Stimulated activated naive CD4-positive, alpha-beta T cell treated with Interleukin-2 at 50 U/mL for 16 hours (primary cell): ENCODE measurements at regions not wholly inside any gene's neighbourhood (a gene's known extent, or its start where the extent isn't known, plus 50 kb on each side); places are given as distances from the start of the nearest gene placed in this dataset.
"Not testable (repeated sequence)": the region's sequence is repeated elsewhere in the genome, so short reads cannot be mapped to it uniquely, and the experiment has no call there.

Experiments
- DNase-seq: peaks from one replicate; lab custom pipeline; 2025; lab: John Stamatoyannopoulos, UW

DNA sequence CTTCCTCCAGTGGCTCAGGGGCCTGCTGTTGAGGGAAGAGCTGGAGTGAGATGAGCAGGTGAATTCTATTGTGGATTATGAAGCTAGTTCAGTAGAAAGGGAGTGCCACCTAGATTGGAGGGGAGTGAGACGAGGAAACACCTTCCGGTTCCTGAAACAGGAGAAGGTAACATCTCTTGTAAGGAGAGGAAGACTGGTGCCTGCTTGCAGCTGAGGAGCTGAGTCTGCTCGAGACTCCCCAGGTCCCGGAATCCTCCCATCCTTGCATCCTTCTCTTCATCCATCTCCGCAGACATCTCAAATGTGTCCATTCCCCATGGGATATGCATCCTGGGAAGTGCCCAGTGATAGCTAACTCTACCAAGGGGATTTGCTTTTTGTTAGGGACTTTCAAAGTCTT, 242.9 kb upstream of the ZFP64 start:
- no peak for DNase-seq

DNA sequence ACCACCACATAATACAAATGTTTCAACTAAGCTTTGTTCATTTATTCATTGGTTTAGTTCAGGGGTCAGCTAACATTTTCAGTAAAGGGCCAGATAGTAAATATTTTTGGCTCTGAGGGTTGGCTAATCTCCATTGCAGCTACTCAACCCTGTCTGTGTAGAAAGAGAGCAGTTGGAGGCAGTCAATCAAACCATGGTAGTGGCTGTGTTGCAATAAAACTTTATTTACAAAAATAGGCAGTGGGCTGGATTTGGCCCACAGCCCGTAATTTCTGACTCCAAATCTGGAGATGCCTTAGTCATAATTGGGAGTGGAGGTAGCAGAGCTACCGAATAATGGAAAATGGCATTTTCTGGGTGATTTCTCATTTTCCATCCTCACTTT, 242.5 kb upstream of the ZFP64 start:
- DNase-seq, result no peak

DNA sequence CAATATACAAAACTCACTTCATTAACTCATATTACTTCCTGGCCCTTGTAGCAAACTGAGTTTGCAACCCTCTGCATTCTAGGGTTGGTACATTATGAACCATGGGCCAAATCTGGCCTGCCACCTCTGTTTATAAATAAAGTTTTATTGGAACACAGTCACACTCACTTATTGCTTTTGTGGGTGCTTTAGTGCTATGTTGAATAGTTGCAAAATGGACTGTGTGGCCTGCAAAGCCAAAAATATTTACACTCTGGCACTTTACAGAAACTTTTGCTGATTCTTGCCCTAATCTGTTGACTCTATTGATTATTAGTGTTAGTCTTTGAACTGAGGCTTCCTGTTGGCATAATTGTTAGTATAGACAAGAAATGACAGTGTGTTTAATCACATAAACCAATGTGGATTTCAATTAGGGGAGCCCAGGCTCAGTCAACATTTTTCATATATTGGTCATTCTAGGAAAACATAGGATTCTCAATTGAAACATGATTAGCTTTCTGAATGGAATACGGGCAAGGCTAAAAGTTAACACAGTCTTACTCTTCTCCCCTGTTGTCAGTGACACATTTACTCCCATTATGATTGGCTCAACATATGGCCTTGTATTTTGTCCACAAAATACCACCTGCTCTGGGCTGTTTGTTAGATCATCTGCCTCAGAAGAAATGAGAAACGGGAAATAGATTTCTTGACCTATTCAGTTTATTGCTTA, 241.9 kb upstream of the ZFP64 start:
- DNase-seq, result no peak

DNA sequence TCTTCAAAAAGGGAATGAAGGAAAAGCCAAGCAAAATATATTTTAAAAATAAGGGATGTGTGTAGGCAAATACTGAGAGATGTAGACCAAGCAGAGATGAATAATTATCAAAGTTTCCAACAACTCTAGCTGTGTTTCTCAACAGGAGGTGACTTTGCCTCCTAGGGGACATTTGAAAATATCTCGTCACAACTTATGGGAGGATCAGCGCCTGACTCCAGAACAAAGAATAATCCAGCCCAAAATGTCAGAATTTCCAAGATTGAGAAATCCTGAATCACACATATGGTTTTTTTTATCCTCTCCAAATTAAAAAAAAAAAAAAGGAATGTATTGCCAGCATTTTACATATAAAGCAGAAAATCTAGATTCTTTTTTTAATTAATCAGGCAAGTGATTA, 241.2 kb upstream of the ZFP64 start:
- DNase-seq, result no peak

DNA sequence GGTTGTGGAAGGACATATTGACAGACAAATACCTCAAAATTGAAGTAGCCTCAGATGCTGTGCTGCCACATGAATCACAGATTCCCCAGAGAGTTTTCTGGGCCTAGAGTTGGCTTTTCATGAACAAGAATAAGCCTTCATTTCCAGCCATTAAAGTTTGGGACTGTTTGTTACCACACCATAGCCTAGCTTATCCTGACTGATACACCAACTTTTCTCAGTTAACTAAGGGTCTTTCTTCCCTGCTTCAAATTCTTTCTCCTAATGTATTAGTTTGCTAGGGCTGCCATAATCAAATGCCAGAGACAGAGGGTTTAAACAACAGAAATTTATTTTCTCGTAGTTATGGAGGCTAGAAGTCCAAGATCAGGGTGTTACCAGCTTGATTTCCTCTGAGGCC, 237.4 kb upstream of the ZFP64 start:
- no peak for DNase-seq

DNA sequence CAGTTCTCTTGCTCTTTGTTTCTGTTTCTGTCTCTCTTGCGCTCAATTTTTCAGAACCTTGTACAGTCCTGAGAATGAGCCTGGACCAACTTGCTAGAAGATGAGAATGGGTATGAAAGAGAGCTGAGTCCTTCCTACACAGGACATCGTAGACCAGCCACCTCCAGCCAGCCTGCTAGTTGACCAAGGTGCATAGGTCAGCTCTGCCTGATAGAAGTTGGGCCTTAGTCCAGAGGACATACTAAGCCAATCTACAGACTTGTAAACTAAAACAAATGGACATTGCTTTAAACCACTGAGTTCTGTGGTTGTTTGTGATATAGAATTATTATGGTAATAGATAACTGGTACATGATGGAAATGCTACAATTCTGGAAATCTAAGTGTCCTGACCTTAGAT, 236.4 kb upstream of the ZFP64 start:
- no peak for DNase-seq

DNA sequence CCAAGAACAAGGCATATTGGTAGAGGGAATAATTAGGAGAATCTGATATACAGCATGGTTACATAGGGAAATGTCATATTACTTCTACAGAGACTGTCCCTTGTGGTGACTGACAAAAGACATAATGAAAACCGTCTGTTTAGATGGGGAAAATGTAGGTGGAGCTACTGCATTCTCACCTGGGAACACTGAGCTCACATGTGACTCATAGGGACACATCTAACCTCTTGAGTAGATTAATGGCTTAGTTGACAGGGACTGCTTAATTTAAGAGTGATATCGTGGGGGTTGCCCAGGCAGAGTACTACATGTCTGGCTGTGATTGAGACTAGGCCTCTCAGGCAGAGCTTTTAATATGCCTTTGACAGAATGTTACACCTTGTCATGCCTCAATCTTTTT, 235.3 kb upstream of the ZFP64 start:
- DNase-seq, result no peak

DNA sequence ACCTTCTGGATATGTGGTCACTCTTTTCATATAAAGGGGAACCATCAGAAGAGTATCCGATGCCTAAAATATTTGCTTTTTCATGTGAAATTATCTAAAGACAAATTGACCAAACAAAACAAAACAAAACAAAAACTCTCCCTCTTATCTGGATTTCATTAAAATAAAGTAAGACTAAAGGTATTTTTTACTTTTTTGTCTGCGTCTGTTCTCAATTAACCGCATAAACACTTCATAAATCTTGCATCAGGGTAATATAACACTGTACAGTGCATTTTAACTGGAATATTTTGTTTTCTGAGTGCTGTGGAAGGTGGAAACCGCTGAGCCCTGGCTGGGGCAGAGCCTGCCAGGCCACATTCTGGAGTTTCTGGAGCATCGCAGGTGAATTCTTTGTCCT, 234.1 kb upstream of the ZFP64 start:
- no peak for DNase-seq

DNA sequence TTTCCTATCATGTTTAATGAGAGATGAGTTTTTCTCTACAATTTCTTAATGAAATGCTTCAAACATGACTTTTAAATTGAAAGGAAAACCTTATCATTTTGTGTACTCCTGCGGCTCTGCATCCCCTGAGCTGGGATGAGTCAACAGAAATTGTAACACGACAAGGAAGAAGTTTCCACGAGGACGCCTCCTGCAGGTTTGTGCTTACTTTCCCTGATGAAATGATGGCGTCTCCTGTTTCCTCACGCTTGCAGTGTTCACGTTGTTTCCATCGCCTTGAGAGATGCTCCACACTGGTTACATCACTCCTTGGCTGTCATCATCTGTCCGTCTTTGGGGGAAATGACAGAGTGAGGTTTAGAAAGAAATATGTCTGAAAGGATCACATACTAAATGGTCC, 233.7 kb upstream of the ZFP64 start:
- DNase-seq, result no peak

DNA sequence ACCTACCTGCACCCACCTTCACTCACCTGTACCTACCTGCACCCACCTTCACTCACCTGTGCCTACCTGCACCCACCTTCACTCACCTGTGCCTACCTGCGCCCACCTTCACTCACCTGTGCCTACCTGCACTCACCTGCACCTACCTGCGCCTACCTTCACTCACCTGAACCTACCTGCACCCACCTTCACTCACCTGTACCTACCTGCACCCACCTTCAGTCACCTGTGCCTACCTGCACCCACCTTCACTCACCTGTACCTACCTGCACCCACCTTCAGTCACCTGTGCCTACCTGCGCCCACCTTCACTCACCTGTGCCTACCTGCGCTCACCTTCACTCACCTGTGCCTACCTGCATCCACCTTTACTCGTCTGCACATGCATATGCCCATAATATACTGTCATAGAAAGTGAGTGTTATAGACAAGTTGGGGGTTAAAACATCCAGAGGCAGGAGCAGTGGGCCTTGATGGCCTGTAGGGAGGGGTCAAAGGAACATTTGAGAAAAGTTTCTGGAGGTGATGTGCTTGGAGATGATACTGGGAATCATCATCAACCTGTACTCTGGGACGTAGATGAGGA, 232.9 kb upstream of the ZFP64 start:
- not testable (repeated sequence) for DNase-seq

DNA sequence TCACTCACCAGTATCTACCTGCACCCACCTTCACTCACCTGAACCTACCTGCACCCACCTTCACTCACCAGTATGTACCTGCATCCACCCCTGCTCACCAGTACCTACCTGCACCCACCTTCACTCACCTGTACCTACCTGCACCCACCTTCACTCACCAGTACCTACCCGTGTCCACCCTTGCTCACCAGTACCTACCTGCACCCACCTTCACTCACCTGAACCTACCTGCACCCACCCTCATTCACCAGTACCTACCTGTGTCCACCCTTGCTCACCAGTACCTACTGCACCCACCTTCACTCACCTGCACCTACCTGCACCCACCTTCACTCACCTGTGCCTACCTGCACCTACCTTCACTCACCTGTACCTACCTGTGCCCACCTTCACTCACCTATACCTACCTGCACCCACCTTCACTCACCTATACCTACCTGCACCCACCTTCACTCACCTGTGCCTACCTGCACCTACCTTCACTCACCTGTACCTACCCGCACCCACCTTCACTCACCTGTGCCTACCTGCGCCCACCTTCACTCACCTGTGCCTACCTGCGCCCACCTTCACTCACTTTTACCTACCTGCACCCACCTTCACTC, 232.1 kb upstream of the ZFP64 start:
- not testable (repeated sequence) for DNase-seq

DNA sequence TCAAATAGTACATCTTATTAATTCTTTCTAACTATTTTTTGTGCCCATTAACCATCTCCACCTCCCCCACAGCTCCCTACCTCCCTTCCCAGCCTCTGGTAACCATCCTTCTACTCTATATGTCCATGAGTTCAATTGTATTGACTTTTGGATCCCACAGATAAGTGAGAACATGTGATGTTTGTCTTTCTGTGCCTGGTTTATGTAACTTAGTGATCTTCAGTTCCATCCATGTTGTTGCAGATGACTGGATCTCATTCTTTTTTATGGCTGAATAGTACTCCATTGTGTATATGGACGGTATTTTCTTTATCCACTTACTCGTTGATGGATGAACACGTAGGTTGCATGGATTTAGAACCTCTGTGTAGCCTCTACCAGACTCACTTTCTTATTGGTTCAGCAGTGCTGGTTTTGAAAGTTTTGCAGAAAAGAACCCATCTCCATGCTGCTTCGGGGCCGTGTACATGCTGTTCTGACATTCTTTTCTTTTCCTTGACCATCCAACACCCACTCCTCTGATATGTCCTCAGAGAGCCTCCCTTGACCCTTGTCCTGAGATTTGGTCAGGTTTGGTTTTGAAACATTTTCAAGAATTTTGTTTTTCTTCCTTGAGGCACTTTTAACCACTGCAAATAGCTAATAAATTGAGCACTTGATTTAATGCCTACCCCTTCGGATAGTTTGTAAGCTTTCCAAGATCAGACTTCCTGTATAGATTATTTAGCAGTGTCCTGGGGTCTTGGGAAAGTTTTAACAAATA, 231.2 kb upstream of the ZFP64 start:
- no peak for DNase-seq

DNA sequence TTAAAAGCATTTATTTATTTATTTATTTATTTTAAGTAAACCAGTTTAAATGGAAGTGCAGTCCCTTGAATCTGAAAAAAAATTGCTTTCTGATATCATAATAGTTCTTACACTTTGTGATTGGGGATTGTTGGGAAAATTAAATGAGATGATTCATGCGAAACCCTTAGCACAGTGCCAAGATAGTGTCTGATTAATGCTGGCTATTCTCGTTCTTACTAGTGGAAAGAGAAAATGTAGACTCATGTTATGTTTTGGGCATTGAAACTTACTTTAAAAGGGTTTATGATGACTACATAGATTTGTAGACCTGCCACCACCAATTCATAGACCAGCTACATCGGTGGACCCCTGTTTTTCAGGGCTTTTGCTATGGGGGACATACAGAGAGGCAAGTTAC, 229.2 kb upstream of the ZFP64 start:
- DNase-seq, result no peak

DNA sequence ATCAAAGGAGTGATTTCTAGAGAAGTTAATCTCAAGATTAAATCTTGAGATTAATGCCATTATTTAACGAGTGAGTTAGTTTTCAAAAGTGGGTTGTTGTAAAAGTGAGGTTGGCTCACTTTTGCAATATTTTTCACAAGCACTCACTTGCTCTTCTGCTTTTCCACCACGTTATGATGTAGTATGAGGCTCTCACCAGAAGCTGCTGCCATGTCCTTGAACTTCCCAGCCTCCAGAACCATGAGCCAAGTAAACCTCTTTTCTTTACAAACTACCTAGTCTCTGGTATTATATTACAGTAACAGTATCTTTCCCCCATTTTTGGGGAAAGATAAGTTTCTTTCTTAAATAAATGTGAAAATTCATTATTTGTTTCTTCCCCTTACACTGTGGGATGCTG, 227.6 kb upstream of the ZFP64 start:
- DNase-seq, result no peak

DNA sequence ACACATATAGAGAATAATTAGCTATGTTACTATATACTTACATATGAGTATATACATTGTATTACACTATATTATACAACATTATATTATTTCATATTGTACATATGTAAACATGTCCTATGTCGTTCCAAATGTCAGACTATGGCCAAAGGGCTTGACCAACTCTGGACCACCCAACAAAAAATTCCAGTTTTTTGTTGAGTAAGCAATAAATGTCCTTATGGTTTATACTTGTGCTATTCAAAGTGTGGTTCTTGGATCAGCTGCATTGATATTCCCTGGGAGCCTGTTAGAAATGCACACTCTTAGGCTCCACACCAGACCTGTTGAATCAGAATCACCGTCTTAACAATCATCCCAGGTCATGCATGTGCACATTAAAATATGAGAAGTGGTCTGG, 225.4 kb upstream of the ZFP64 start:
- no peak for DNase-seq

DNA sequence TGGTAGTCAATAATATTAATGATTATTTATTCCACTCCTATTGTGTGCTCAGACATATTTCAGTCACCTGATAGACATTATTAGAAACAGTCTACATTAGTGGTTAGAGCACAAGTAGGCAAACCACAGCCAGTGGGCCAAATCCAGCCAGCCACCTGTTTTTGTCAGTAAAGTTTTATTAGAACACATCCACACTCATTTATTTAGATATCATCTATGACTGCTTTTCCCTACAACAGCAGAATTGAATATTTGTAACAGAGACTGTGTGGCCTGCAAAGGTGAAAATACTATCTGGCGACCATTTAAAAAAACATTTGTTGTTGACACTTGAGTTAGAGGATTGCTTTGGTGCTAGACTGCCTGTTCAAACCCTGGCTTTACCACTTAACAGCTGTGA, 220.0 kb upstream of the ZFP64 start:
- DNase-seq, result no peak

DNA sequence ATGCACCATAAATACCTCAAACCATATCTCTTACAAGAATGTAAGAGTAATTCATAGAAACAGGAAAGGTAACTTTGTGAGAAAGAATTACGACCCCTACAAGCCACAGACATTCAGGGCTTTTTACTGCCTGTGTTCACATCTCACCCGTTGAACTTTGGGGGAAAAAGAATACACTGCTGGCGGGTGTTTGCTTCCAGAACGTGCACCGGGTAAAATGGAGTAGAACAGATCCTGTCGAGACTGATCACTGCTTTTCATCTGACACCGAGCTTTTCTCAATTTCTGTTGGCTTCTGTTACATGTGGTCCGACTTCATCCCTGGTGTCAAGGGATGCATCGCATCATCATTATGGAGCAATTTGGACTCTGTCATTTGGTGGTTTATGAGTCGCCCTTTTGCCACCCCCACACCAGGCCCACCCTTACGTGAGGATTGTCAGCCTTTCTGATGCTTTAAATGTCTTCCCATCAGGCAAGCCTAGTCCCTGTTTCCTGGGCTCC, 219.2 kb upstream of the ZFP64 start:
- DNase-seq, result peak; percentile 5

DNA sequence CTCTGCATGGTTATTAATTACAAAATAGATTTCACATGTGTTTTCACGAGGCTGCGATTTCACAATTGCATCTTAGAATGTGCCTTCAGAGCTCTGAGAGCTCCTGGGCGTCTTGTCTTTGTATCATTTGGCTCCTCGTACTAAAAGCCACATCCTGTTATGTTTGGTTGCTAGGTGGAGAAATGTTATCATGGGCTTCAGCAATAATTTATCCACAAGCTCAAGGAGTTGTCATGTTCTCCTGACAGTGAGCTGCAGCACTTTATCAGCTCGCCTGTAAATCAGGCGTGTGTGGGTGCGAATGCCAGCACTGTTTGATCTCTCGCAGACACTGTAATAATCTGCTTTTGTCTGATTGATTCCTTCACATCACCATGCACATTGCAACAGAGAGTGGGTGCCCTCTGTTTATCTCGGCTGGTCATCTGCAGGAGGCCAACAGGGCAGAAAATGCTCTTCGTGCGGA, 218.6 kb upstream of the ZFP64 start:
- DNase-seq, result peak; percentile 50

DNA sequence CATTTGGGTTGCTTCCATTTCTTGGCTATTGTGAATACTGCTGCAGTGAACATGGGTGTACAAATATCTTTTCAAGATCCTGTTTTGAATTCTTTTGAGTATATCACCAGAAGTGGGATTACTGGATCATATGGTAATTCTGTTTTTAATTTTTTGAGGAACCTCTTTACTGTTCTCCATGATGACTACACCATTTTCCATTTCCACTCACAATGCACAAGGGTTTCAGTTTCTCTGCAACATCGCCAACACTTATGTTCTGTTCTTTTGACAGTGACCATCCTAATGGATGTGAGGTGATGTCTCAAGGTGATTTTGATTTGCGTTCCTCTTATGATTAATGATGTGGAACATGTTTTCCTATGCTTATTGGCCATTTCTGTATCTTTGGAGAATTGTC, 214.4 kb upstream of the ZFP64 start:
- DNase-seq, result no peak

DNA sequence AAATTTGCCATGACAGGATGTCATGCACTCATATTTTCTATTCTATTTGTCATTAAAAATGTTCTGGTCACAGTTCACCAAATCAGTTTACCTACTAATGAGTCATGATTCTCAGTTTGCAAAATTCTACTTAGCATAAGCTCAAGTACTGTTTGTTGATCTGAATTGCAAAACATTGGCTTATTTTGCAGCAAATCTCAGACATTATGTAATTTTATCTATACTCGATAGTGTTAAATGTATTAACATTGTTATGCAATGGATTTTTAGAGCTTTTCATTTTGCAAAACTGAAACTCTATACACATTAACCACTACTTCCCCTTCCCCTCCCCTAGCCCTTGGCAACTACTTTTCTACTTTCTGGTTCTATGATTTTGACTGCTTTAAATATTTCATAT, 213.8 kb upstream of the ZFP64 start:
- no peak for DNase-seq

DNA sequence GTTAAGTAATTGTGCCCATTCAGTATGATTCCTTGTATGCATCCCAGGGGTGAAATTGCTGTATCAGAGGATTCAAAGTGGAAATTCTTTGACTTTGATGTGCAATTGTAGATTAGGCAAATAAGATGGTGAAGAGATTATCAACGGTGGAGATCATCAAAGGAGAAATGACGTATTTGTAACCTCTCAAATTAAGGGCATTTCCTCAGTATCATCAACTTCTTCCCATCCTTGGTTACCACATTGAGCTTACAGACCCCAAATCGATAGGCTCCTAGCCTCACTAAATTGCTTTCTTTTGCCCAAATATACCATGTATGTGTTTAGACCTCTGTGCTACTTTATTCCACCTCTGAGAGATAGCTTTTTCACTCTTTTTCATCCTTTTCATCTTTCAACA, 213.1 kb upstream of the ZFP64 start:
- DNase-seq, result no peak

DNA sequence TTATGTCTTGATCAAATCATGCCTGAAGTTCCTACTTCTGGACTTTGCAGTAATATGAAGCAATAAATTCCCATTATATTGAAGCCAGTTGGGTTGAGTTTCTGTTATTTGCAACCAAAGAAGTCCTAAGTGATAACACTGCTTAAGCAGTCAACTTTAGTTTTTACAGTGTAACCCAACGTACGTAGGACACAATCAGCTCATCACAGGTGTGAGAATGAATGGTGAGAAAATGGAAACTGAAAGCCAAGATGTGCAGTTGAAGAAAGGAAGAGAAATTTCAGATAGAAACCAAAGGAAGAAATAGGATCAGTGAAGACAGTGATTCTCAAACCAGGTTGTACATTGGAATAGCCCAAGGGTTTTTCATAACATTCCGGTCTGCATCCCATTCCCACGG, 211.4 kb upstream of the ZFP64 start:
- DNase-seq, result no peak

DNA sequence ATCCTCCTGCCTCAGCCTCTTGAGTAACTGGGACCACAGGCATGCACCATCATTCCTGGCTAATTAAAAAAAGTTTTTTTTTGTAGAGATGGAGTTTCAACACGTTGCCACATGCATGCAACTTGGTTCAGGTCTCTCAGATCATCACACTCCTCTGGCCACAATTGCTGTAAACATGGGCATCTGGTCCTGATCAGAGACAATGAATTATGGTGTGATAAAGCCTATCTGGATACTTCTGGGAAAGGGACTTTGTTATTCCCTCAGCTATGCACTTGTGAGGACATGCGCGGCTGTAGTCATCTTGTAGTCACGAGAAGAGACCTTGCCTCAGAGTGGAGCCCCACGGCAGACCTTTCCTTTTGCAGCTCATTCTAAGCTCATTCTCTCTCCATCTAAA, 210.9 kb upstream of the ZFP64 start:
- no peak for DNase-seq
